NCI-H2107 treated with DMSO at 0.1 percent for 48 hours (cell line): ENCODE measurements at regions not wholly inside any gene's neighbourhood (a gene's known extent, or its start where the extent isn't known, plus 50 kb on each side); places are given as distances from the start of the nearest gene placed in this dataset.

Source experiments
- DNase-seq: peaks from one replicate; lab custom pipeline; 2025; ENCODE audit not compliant: unreplicated experiment; lab: John Stamatoyannopoulos, UW

- no peak for DNase-seq
Measured at GRCh38 chr1:38344716-38345115, 298.1 kb upstream of the POU3F1 start.

GRCh38 chr1:38341694-38342093 is 295.1 kb upstream of the POU3F1 start:
- no peak for DNase-seq

GRCh38 chr1:38340409-38340808 is 293.8 kb upstream of the POU3F1 start:
- DNase-seq: no peak

GRCh38 chr1:38337711-38338110 is 291.1 kb upstream of the POU3F1 start:
- no peak for DNase-seq

- no peak for DNase-seq
Measured at GRCh38 chr1:38336961-38337360, 290.4 kb upstream of the POU3F1 start.

GRCh38 chr1:38336301-38336923 is 289.8 kb upstream of the POU3F1 start:
- no peak for DNase-seq

- DNase-seq: no peak
Measured at GRCh38 chr1:38334930-38335592, 288.5 kb upstream of the POU3F1 start.

- no peak for DNase-seq
Measured at GRCh38 chr1:38332649-38333310, 286.2 kb upstream of the POU3F1 start.

- no peak for DNase-seq
Measured at GRCh38 chr1:38331496-38332210, 285.1 kb upstream of the POU3F1 start.

GRCh38 chr1:38330799-38331198 is 284.2 kb upstream of the POU3F1 start:
- DNase-seq: no peak

GRCh38 chr1:38329644-38330043 is 283.1 kb upstream of the POU3F1 start:
- DNase-seq: no peak

- no peak for DNase-seq
Measured at GRCh38 chr1:38328278-38329035, 281.9 kb upstream of the POU3F1 start.

- no peak for DNase-seq
Measured at GRCh38 chr1:38327559-38327973, 281.0 kb upstream of the POU3F1 start.

GRCh38 chr1:38326856-38327255 is 280.3 kb upstream of the POU3F1 start:
- DNase-seq: no peak

- DNase-seq: no peak
Measured at GRCh38 chr1:38326135-38326534, 279.5 kb upstream of the POU3F1 start.

GRCh38 chr1:38312753-38313152 is 266.2 kb upstream of the POU3F1 start:
- DNase-seq: no peak

- no peak for DNase-seq
Measured at GRCh38 chr1:38310079-38310478, 263.5 kb upstream of the POU3F1 start.

- no peak for DNase-seq
Measured at GRCh38 chr1:38308780-38309179, 262.2 kb upstream of the POU3F1 start.

- no peak for DNase-seq
Measured at GRCh38 chr1:38305666-38306065, 259.1 kb upstream of the POU3F1 start.

GRCh38 chr1:38303843-38304242 is 257.2 kb upstream of the POU3F1 start:
- no peak for DNase-seq

GRCh38 chr1:38301040-38301439 is 254.4 kb upstream of the POU3F1 start:
- no peak for DNase-seq
